ENCODE measurements at regions not wholly inside any gene's neighbourhood (a gene's known extent, or its start where the extent isn't known, plus 50 kb on each side); places are given as distances from the start of the nearest gene placed in this dataset.

DNA sequence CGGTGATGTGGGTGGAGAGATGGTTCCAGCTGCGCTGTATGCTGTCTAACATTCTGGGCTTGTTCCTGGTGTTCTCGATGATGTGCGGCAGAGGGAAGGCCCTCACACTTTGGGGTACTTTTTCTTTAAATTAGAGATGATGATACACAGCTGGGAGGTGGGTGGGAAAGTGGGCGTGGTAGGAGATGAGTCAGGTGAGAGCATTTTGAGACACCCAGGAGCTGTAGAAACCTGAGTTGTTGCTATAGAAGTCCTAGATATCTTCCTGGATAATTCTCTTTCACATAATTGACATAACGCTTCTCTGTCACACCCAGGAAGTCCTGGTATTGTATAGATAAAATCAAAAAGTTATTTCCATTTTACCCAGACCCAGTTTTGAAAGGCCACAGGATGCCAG, 103.8 kb upstream of the ALKAL2 start:
- no peak for TF ChIP-seq CBFB (CRISPR knock-in tag; IDR thresholded peaks at IDR 0.05)
- no peak for TF ChIP-seq ZNF552 (CRISPR knock-in tag; IDR thresholded peaks at IDR 0.05; ENCODE audit: borderline replicate concordance)
- TF ChIP-seq ZNF138 (CRISPR knock-in tag; IDR thresholded peaks at IDR 0.05; ENCODE audit: low read depth): no peak
- TF ChIP-seq TAF1 (CRISPR knock-in tag; IDR thresholded peaks at IDR 0.05): no peak

Measured in HepG2 (cell line).